Stimulated activated naive CD8-positive, alpha-beta T cell treated with anti-CD3 and anti-CD28 coated beads, Interleukin-15, amount 100 ng/mL, for 72 hours (primary cell): ENCODE measurements at regions not wholly inside any gene's neighbourhood (a gene's known extent, or its start where the extent isn't known, plus 50 kb on each side); places are given as distances from the start of the nearest gene placed in this dataset.

ENCODE experiments used
- ATAC-seq: fragments of 150-1000 bp; cut with Tn5 transposase; 2 replicates; pipeline ENCODE4 v1.10.0; 2021; ENCODE audit warnings: mild to moderate bottlenecking, moderate library complexity
- DNase-seq, 2 donors: peaks; one replicate each; pipeline ENCODE4 v3.0.0; 2021 to 2022
- H3K27ac Mint-ChIP-seq, 2 donors: one replicate each; pipeline ENCODE4 v1.8.0; 2022; ENCODE audit warnings: mild to moderate bottlenecking in 2 of 2, mixed read lengths in 2 of 2, moderate library complexity in 2 of 2
- H3K27me3 Mint-ChIP-seq: one replicate; pipeline ENCODE4 v1.8.0; 2022; ENCODE audit warnings: mixed read lengths
- H3K4me1 Mint-ChIP-seq: one replicate; pipeline ENCODE4 v1.8.0; 2022; ENCODE audit warnings: mild to moderate bottlenecking, mixed read lengths
- H3K4me3 Mint-ChIP-seq, 2 donors: one replicate each; pipeline ENCODE4 v1.8.0; 2022; ENCODE audit warnings: mild to moderate bottlenecking in 2 of 2, mixed read lengths in 2 of 2, moderate library complexity in 1 of 2
- H3K9me3 Mint-ChIP-seq, 2 donors: one replicate each; pipeline ENCODE4 v1.8.0; 2022; ENCODE audit warnings: mixed read lengths in 2 of 2

DNA sequence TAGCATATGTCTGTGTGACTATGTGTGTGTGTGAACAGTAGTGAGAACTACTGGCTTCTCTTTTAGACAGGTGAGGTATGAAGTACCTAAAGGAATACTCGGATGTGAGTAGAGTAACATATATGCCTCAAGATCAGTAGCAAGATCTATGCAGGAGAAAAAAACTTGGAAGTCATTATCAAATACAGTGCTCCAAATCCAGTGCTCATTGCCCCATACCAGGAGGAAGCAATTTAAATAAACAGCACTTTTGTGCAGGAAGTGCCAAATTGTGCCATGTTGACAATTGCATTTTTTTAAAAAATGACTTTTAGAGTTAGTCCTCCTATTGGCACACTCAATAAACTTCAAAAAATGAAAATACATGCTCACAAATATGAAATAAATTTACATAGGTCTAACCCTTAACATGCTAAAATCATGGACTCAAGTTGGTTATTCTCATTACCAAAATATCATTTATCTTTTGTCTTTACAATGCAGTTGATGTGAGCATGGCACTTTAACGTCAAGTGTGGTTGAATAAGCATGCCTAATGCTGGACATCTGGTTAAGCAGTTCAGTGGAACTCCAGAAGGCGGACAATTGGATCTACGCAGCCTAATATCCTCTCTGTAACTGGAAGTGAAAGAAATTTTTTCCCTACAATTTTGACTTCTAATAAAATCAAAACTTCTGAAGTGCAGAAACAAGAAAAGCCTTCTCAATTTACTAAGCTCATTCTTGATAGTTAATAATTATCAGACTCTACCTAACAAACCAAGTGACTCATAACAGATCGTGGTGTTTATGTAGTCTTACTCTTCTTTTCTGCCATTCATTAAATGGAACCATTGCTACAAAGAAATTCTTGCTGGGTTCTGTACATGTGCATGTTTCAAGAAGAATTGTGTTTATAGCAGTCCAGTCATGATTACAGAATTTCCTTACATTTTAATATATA lies 195.2 kb downstream of the MDFIC start:
- H3K4me1 Mint-ChIP-seq, result no peaks in the 10 kb centered on the region
- H3K9me3 Mint-ChIP-seq, result no peaks in the 10 kb centered on the region
- ATAC-seq, result no peak
- H3K27me3 Mint-ChIP-seq, result no peaks in the 10 kb centered on the region
- no peak overlapping the region for H3K27ac Mint-ChIP-seq
- no peak overlapping the region for H3K4me3 Mint-ChIP-seq
- DNase-seq, result no peak

GRCh38 chr7:115113776-115114175 lies 191.9 kb downstream of the MDFIC start:
- no peaks in the 10 kb centered on the region for H3K27me3 Mint-ChIP-seq
- H3K4me3 Mint-ChIP-seq, result no peak overlapping the region
- no peak overlapping the region for H3K27ac Mint-ChIP-seq
- no peaks in the 10 kb centered on the region for H3K9me3 Mint-ChIP-seq
- no peaks in the 10 kb centered on the region for H3K4me1 Mint-ChIP-seq
- no peak for ATAC-seq
- no peak for DNase-seq

- Mint-ChIP-seq H3K4me1 (no peaks in the 10 kb centered on the region), H3K27me3 (no peaks in the 10 kb centered on the region), H3K4me3 (no peak overlapping the region), H3K27ac (peak overlapping the region in 1 of 2 donors; percentile 13), H3K9me3 (no peaks in the 10 kb centered on the region)
- ATAC-seq, result no peak
- no peak for DNase-seq
Observed at GRCh38 chr7:115113131-115113530, 191.2 kb downstream of the MDFIC start.

DNA sequence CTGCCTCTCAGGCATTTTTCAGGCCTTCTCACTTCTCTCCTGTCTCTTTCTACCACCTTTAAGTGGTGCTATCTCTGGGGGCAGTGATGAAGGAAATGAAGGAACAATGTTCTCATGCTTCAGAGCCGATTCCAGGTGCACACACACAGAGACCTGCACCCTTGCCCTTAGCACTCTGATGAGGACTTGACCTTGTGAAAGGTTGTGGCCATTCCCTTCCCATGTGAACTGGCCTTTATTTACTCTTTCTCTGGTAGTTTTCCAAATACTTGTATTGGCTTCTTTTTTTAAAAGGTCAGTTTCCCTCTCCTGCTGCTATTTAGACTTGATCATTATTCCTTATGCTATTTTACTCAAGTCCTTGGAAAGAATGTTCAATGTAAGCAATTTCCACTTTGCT lies 188.6 kb downstream of the MDFIC start:
- Mint-ChIP-seq H3K27me3 (no peaks in the 10 kb centered on the region), H3K4me1 (no peaks in the 10 kb centered on the region), H3K9me3 (no peaks in the 10 kb centered on the region), H3K4me3 (no peak overlapping the region), H3K27ac (no peak overlapping the region)
- no peak for DNase-seq
- ATAC-seq, result no peak

GRCh38 chr7:115106316-115106715 lies 184.4 kb downstream of the MDFIC start:
- Mint-ChIP-seq H3K27me3 (no peaks in the 10 kb centered on the region), H3K27ac (no peak overlapping the region), H3K9me3 (no peaks in the 10 kb centered on the region), H3K4me3 (no peak overlapping the region), H3K4me1 (no peaks in the 10 kb centered on the region)
- DNase-seq (no peak), ATAC-seq (no peak)

- no peaks in the 10 kb centered on the region for H3K27me3 Mint-ChIP-seq
- no peaks in the 10 kb centered on the region for H3K9me3 Mint-ChIP-seq
- no peak overlapping the region for H3K27ac Mint-ChIP-seq
- DNase-seq, result no peak
- no peaks in the 10 kb centered on the region for H3K4me1 Mint-ChIP-seq
- no peak for ATAC-seq
- H3K4me3 Mint-ChIP-seq, result no peak overlapping the region
Observed at GRCh38 chr7:115102738-115103137, 180.8 kb downstream of the MDFIC start.

DNA sequence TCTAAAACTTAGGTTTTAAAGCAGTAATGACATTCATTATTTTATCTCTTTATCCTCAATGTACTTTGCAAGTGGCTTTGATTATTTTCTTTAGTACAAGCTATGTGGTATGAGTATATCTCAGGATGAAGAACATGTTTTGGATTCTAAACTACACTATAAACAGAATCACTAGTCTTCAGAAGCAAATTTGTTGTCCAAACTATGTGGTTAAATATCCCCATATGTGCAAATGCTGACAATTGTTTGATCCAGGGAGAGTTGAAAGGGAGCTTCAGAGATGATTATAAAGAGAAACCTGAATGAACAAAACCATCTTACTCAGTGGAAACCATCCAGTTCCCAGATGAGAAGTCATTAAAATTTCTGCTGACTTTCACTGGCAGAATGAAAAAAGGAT lies 179.3 kb downstream of the MDFIC start:
- no peak overlapping the region for H3K27ac Mint-ChIP-seq
- H3K4me3 Mint-ChIP-seq, result no peak overlapping the region
- no peaks in the 10 kb centered on the region for H3K27me3 Mint-ChIP-seq
- DNase-seq, result no peak
- ATAC-seq, result no peak
- H3K4me1 Mint-ChIP-seq, result no peaks in the 10 kb centered on the region
- H3K9me3 Mint-ChIP-seq, result no peaks in the 10 kb centered on the region

- no peaks in the 10 kb centered on the region for H3K4me1 Mint-ChIP-seq
- no peak for ATAC-seq
- no peaks in the 10 kb centered on the region for H3K27me3 Mint-ChIP-seq
- H3K9me3 Mint-ChIP-seq, result no peaks in the 10 kb centered on the region
- H3K27ac Mint-ChIP-seq, result no peak overlapping the region
- DNase-seq, result no peak
- no peak overlapping the region for H3K4me3 Mint-ChIP-seq
Observed at GRCh38 chr7:115099906-115100305, 178.0 kb downstream of the MDFIC start.

DNA sequence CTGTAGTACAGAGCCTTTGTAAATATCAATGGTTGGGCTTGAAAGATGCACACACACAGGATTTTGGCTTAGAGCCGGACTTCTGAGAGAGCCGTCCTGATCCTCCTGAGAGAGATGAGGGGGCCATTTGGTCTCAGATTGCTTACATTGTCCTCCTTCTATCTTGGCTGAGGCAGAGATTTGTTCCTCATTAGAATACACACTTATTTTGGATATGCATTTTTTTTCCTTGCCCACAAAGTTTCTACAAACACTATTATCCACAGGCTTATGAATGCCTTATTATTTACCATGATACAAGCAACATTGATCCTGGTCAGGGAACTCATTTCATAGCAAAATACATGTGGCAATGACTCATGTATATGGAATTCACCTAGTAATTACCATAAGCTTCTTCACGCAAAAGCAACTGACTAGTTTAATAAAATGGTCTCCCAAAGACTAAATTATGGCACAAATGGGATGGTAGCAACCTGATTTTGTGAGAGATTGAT lies 175.3 kb downstream of the MDFIC start:
- Mint-ChIP-seq H3K4me3 (no peak overlapping the region), H3K27me3 (no peaks in the 10 kb centered on the region), H3K9me3 (no peaks in the 10 kb centered on the region), H3K27ac (no peak overlapping the region), H3K4me1 (no peaks in the 10 kb centered on the region)
- peak; percentile 28 for ATAC-seq
- DNase-seq, result no peak

DNA sequence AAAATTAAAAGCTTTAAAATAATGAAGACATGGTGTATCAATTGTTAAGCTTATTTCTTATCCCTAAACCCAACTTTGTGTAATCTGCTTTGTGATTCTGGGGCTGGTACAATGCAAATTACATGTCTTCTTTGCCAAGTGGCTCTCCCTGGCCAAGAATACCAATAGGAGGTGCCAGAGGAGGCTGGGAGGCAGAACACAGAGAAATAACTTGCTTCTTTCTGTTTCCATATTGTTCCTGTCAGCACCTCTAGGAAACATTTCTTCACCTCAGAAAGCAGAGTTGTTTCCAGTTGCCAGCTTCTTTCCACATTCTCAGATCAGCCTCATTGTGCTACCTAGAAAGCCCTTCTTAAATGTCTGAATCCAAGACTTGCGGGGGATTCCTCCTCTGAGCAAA lies 174.4 kb downstream of the MDFIC start:
- H3K27me3 Mint-ChIP-seq, result no peaks in the 10 kb centered on the region
- H3K4me1 Mint-ChIP-seq, result no peaks in the 10 kb centered on the region
- no peak overlapping the region for H3K27ac Mint-ChIP-seq
- no peaks in the 10 kb centered on the region for H3K9me3 Mint-ChIP-seq
- no peak for DNase-seq
- no peak for ATAC-seq
- no peak overlapping the region for H3K4me3 Mint-ChIP-seq

GRCh38 chr7:115094163-115094562 lies 172.3 kb downstream of the MDFIC start:
- Mint-ChIP-seq H3K9me3 (no peaks in the 10 kb centered on the region), H3K27me3 (no peaks in the 10 kb centered on the region), H3K27ac (no peak overlapping the region), H3K4me3 (no peak overlapping the region), H3K4me1 (no peaks in the 10 kb centered on the region)
- no peak for ATAC-seq
- no peak for DNase-seq

DNA sequence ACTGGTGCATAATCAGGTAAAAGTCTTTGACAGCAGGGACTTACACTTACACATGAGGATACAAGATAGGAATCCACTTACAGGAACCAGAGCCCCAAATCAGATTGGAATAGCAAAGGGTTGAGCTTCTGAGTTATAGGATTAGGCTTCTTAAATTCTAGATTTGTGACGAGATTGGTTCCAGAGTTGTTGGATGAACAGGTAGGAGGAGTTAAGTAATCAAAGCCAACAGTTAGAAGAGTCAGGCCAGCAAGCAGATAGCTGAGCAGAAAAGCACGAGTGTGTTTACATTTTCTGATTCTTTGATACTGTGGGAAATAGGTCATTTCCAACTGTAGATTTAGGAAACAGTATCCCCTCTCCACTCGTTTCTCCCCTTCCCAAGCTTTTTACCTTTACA lies 167.0 kb downstream of the MDFIC start:
- H3K9me3 Mint-ChIP-seq, result peaks cover 0 to 3% of the 10 kb centered on the region in 2 donors
- no peak overlapping the region for H3K4me3 Mint-ChIP-seq
- H3K27ac Mint-ChIP-seq, result no peak overlapping the region
- no peaks in the 10 kb centered on the region for H3K4me1 Mint-ChIP-seq
- no peaks in the 10 kb centered on the region for H3K27me3 Mint-ChIP-seq
- no peak for DNase-seq
- ATAC-seq, result no peak

DNA sequence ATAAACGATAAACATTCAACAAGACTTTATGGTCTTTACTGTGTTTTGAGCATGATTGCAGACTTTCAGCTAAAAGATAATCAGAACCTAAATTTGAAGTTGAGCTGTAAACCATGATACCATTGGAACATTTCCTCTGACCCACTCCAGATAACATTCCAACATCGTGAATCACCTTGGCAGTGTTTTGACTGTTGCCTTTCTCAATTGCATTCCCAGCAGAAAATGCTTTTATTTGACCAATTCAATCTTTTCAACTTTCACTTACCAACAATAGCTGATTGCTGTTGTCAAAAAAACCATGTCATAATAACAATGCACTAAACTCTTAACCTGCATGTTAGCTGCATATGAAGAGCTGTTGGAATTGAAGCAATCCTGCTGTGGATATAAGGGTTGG lies 165.5 kb downstream of the MDFIC start:
- Mint-ChIP-seq H3K27me3 (no peaks in the 10 kb centered on the region), H3K9me3 (peaks cover 0 to 7% of the 10 kb centered on the region in 2 donors), H3K4me1 (no peaks in the 10 kb centered on the region), H3K4me3 (no peak overlapping the region), H3K27ac (no peak overlapping the region)
- DNase-seq, result no peak
- ATAC-seq, result no peak

GRCh38 chr7:115086146-115086841 lies 164.4 kb downstream of the MDFIC start:
- Mint-ChIP-seq H3K9me3 (peaks cover 0 to 7% of the 10 kb centered on the region in 2 donors), H3K4me3 (no peak overlapping the region), H3K27me3 (no peaks in the 10 kb centered on the region), H3K4me1 (no peaks in the 10 kb centered on the region), H3K27ac (no peak overlapping the region)
- DNase-seq (no peak), ATAC-seq (no peak)

DNA sequence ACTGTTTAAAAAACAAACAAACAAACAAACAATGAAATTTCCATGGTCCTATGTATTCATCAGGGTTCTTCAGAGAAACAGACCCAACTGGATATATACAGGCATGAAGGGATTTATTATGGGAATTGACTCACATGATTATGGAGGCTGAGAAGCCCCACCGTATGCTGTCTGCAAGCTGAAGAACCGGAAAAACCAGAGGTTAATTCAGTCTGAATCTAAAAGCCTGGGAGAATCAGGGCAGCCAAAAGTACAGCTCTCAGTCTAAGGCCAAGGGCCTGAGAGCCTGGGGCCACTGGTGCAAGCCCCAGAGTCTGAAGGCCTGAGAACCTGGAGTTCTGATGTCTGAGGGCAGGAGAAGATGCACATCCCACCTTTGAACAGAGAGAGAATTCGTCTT lies 163.5 kb downstream of the MDFIC start:
- Mint-ChIP-seq H3K9me3 (peaks cover 0 to 7% of the 10 kb centered on the region in 2 donors), H3K27ac (no peak overlapping the region), H3K27me3 (no peaks in the 10 kb centered on the region), H3K4me3 (no peak overlapping the region), H3K4me1 (no peaks in the 10 kb centered on the region)
- no peak for ATAC-seq
- no peak for DNase-seq

DNA sequence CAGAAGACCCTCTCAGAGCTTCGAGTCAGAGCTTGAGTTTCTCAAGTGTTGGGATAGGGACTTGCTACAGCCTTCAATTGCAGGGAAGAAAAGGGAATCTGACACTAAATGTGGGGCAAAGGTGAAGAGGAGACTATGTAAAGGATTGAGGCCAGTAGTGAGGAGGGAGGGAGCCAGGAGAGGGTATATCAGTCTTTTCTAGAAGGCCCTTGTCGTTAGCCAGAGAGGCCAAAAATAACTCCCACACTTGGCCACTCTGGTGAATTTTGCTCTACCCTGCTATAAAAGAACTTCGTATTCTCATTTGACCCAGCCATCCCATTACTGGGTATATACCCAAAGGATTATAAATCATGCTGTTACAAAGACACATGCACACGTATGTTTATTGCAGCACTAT lies 162.0 kb downstream of the MDFIC start:
- ATAC-seq, result no peak
- Mint-ChIP-seq H3K27me3 (no peaks in the 10 kb centered on the region), H3K4me1 (no peaks in the 10 kb centered on the region), H3K27ac (no peak overlapping the region), H3K9me3 (peaks cover 0 to 7% of the 10 kb centered on the region in 2 donors), H3K4me3 (no peak overlapping the region)
- no peak for DNase-seq
